ENCODE measurements at regions not wholly inside any gene's neighbourhood (a gene's known extent, or its start where the extent isn't known, plus 50 kb on each side); places are given as distances from the start of the nearest gene placed in this dataset.

- TF ChIP-seq, protein P1, sequence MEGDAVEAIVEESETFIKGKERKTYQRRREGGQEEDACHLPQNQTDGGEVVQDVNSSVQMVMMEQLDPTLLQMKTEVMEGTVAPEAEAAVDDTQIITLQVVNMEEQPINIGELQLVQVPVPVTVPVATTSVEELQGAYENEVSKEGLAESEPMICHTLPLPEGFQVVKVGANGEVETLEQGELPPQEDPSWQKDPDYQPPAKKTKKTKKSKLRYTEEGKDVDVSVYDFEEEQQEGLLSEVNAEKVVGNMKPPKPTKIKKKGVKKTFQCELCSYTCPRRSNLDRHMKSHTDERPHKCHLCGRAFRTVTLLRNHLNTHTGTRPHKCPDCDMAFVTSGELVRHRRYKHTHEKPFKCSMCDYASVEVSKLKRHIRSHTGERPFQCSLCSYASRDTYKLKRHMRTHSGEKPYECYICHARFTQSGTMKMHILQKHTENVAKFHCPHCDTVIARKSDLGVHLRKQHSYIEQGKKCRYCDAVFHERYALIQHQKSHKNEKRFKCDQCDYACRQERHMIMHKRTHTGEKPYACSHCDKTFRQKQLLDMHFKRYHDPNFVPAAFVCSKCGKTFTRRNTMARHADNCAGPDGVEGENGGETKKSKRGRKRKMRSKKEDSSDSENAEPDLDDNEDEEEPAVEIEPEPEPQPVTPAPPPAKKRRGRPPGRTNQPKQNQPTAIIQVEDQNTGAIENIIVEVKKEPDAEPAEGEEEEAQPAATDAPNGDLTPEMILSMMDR (optimal IDR thresholded peaks at IDR 0.05 in 1 of 3, IDR thresholded peaks at IDR 0.05 in 1 of 3, conservative IDR thresholded peaks at IDR 0.05 in 1 of 3; ENCODE audit: extremely low read depth in 1 of 3, insufficient read depth in 2 of 3, low read length in 3 of 3), result no peak
- TF ChIP-seq EZH2 (IDR thresholded peaks at IDR 0.05; ENCODE audit: low read length), result no peak
Measured at GRCh38 chr17:79395066-79395465, 215.8 kb downstream of the RBFOX3 start.

Data from keratinocyte (primary cell).